ENCODE measurements at regions not wholly inside any gene's neighbourhood (a gene's known extent, or its start where the extent isn't known, plus 50 kb on each side); places are given as distances from the start of the nearest gene placed in this dataset.

DNA sequence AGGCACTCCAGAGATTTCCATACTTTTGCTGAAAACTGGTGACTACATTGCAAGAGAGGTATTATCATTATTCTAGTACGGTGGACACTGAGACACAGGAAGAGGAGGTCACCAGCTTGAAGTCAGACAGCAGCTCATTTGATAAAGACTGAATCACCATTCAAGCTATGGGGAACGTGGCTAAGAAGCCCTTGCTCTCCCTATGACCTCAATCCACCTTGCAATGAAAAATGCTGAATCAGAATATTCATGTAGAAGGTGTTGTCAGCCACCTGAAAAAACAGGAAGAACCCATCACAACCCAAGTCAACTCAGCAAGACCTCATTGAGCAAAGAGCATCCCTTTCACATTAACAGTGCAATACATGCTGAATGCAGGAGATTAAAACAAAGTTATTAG is 59.0 kb upstream of the FGGY start:
- no peaks in the 10 kb centered on the region for H3K4me1 Mint-ChIP-seq (ENCODE audit: unreplicated experiment)
- no peaks in the 10 kb centered on the region for H3K9me3 Mint-ChIP-seq (ENCODE audit: unreplicated experiment)
- H3K4me3 Mint-ChIP-seq (ENCODE audit: unreplicated experiment), result no peak overlapping the region
- H3K36me3 Mint-ChIP-seq (ENCODE audit: unreplicated experiment), result no peaks in the 10 kb centered on the region
- no peak for TF ChIP-seq CTCF (IDR thresholded peaks at IDR 0.05)
- H3K27me3 Mint-ChIP-seq (ENCODE audit: unreplicated experiment), result peaks cover 8% of the 10 kb centered on the region
- H3K27ac Mint-ChIP-seq (ENCODE audit: unreplicated experiment), result no peak overlapping the region
- DNase-seq (ENCODE audit: extremely low spot score, unreplicated experiment), result no peak

GRCh38 chr1:59238333-59238934 is 58.5 kb upstream of the FGGY start:
- no peak overlapping the region for H3K4me3 Mint-ChIP-seq (ENCODE audit: unreplicated experiment)
- no peaks in the 10 kb centered on the region for H3K4me1 Mint-ChIP-seq (ENCODE audit: unreplicated experiment)
- peaks cover 8% of the 10 kb centered on the region for H3K27me3 Mint-ChIP-seq (ENCODE audit: unreplicated experiment)
- H3K36me3 Mint-ChIP-seq (ENCODE audit: unreplicated experiment), result no peaks in the 10 kb centered on the region
- TF ChIP-seq CTCF (IDR thresholded peaks at IDR 0.05), result no peak
- H3K27ac Mint-ChIP-seq (ENCODE audit: unreplicated experiment), result no peak overlapping the region
- no peak for DNase-seq (ENCODE audit: extremely low spot score, unreplicated experiment)
- H3K9me3 Mint-ChIP-seq (ENCODE audit: unreplicated experiment), result no peaks in the 10 kb centered on the region

DNA sequence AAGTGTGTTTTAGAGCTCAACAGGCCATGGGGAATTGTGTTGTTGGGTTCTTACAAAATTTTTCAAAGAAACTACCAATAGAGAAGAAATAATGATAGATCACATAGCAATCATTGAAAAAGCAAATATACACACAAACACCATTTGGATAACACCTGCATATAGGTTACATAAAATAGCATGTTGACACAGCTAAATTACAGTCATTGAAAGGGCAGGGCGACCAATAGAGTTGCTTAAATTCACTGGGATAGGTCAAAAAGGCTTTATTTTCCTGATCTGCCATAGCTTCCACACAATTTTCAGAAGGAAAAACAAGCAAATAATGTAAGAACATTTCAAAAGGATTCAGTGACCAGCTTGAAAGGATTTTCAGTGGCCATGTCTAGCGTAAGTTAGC is 57.9 kb upstream of the FGGY start:
- Mint-ChIP-seq H3K36me3 (ENCODE audit: unreplicated experiment) (no peaks in the 10 kb centered on the region), H3K9me3 (ENCODE audit: unreplicated experiment) (peaks cover under 1% of the 10 kb centered on the region), H3K27ac (ENCODE audit: unreplicated experiment) (no peak overlapping the region), H3K4me1 (ENCODE audit: unreplicated experiment) (no peaks in the 10 kb centered on the region), H3K4me3 (ENCODE audit: unreplicated experiment) (no peak overlapping the region), H3K27me3 (ENCODE audit: unreplicated experiment) (peaks cover 8% of the 10 kb centered on the region)
- TF ChIP-seq CTCF (IDR thresholded peaks at IDR 0.05), result no peak
- DNase-seq (ENCODE audit: extremely low spot score, unreplicated experiment), result no peak

- Mint-ChIP-seq H3K4me1 (ENCODE audit: unreplicated experiment) (no peaks in the 10 kb centered on the region), H3K36me3 (ENCODE audit: unreplicated experiment) (peaks cover 1% of the 10 kb centered on the region), H3K9me3 (ENCODE audit: unreplicated experiment) (peaks cover 19% of the 10 kb centered on the region), H3K27me3 (ENCODE audit: unreplicated experiment) (peaks cover 4% of the 10 kb centered on the region), H3K4me3 (ENCODE audit: unreplicated experiment) (no peak overlapping the region), H3K27ac (ENCODE audit: unreplicated experiment) (no peak overlapping the region)
- TF ChIP-seq CTCF (IDR thresholded peaks at IDR 0.05), result no peak
- DNase-seq (ENCODE audit: extremely low spot score, unreplicated experiment), result no peak
These were observed 55.0 kb upstream of the FGGY start for GRCh38 chr1:59241909-59242308.

GRCh38 chr1:59242370-59242769 is 54.5 kb upstream of the FGGY start:
- TF ChIP-seq CTCF (IDR thresholded peaks at IDR 0.05), result no peak
- Mint-ChIP-seq H3K27me3 (ENCODE audit: unreplicated experiment) (peaks cover 4% of the 10 kb centered on the region), H3K27ac (ENCODE audit: unreplicated experiment) (no peak overlapping the region), H3K4me3 (ENCODE audit: unreplicated experiment) (no peak overlapping the region), H3K4me1 (ENCODE audit: unreplicated experiment) (no peaks in the 10 kb centered on the region), H3K9me3 (ENCODE audit: unreplicated experiment) (peaks cover 19% of the 10 kb centered on the region), H3K36me3 (ENCODE audit: unreplicated experiment) (peaks cover 1% of the 10 kb centered on the region)
- no peak for DNase-seq (ENCODE audit: extremely low spot score, unreplicated experiment)

Measured in osteocyte (in vitro differentiated cells).